NK-92 treated with Interleukin-12 subunit alpha and Interleukin-12 subunit beta, amount 100 ng/mL, for 24 hours (cell line): ENCODE measurements at regions not wholly inside any gene's neighbourhood (a gene's known extent, or its start where the extent isn't known, plus 50 kb on each side); places are given as distances from the start of the nearest gene placed in this dataset.
"Not testable (repeated sequence)": the region's sequence is repeated elsewhere in the genome, so short reads cannot be mapped to it uniquely, and the experiment has no call there.

ENCODE experiments used
- DNase-seq: peaks from one replicate; lab custom pipeline; 2025; lab: John Stamatoyannopoulos, UW

GRCh38 chr1:238649200-238649599, 737.2 kb upstream of the CHRM3 start:
- DNase-seq: no peak

GRCh38 chr1:238648751-238649150, 737.6 kb upstream of the CHRM3 start:
- no peak for DNase-seq

- no peak for DNase-seq
These were observed 738.1 kb upstream of the CHRM3 start for GRCh38 chr1:238648296-238648695.

- no peak for DNase-seq
These were observed 738.5 kb upstream of the CHRM3 start for GRCh38 chr1:238647877-238648276.

GRCh38 chr1:238642231-238642630, 744.1 kb upstream of the CHRM3 start:
- DNase-seq: no peak

GRCh38 chr1:238639861-238640260, 746.5 kb upstream of the CHRM3 start:
- DNase-seq: no peak

GRCh38 chr1:238628110-238628509, 737.4 kb upstream of the ZP4 start:
- DNase-seq: no peak

- no peak for DNase-seq
These were observed 734.1 kb upstream of the ZP4 start for GRCh38 chr1:238624776-238625175.

GRCh38 chr1:238621405-238621804, 730.7 kb upstream of the ZP4 start:
- no peak for DNase-seq

- no peak for DNase-seq
These were observed 728.9 kb upstream of the ZP4 start for GRCh38 chr1:238619652-238620051.

GRCh38 chr1:238611406-238611805, 720.7 kb upstream of the ZP4 start:
- DNase-seq: no peak

- no peak for DNase-seq
These were observed 717.4 kb upstream of the ZP4 start for GRCh38 chr1:238608144-238608543.

GRCh38 chr1:238606896-238607295, 716.2 kb upstream of the ZP4 start:
- DNase-seq: no peak

GRCh38 chr1:238606457-238606856, 715.7 kb upstream of the ZP4 start:
- DNase-seq: no peak

GRCh38 chr1:238604357-238604756, 713.6 kb upstream of the ZP4 start:
- DNase-seq: no peak

- DNase-seq: not testable (repeated sequence)
These were observed 710.9 kb upstream of the ZP4 start for GRCh38 chr1:238601604-238602003.

- no peak for DNase-seq
These were observed 706.0 kb upstream of the ZP4 start for GRCh38 chr1:238596703-238597102.

GRCh38 chr1:238592621-238593020, 701.9 kb upstream of the ZP4 start:
- no peak for DNase-seq

GRCh38 chr1:238589843-238590435, 699.2 kb upstream of the ZP4 start:
- no peak for DNase-seq

- no peak for DNase-seq
These were observed 692.1 kb upstream of the ZP4 start for GRCh38 chr1:238582816-238583215.

GRCh38 chr1:238581332-238581731, 690.6 kb upstream of the ZP4 start:
- DNase-seq: no peak

- DNase-seq: no peak
These were observed 678.0 kb upstream of the ZP4 start for GRCh38 chr1:238568735-238569134.

- DNase-seq: no peak
These were observed 671.6 kb upstream of the ZP4 start for GRCh38 chr1:238562341-238562740.

- no peak for DNase-seq
These were observed 668.0 kb upstream of the ZP4 start for GRCh38 chr1:238558746-238559145.

GRCh38 chr1:238558156-238558555, 667.4 kb upstream of the ZP4 start:
- DNase-seq: no peak
